DND-41 (cell line): ENCODE measurements at regions not wholly inside any gene's neighbourhood (a gene's known extent, or its start where the extent isn't known, plus 50 kb on each side); places are given as distances from the start of the nearest gene placed in this dataset.

Experiments
- ATAC-seq: fragments of 200-7000 bp; cut with Tn5 transposase; 3 replicates; pipeline ENCODE4 v1.9.1; 2021; ENCODE audit warnings: low read depth; ENCODE audit not compliant: insufficient read depth
- DNase-seq: peaks from one replicate; pipeline ENCODE4 v3.0.0-alpha.2; 2020
- H2AFZ ChIP-seq: 2 replicates; pipeline ENCODE4 v1.6.0; 2012; ENCODE audit warnings: low read depth, low read length
- H3K27ac ChIP-seq: 2 replicates; pipeline ENCODE4 v1.5.1; 2012; ENCODE audit warnings: low read length, inconsistent platforms
- H3K27me3 ChIP-seq: fragments of 200-600 bp; sonication (generic); 2 replicates; pipeline ENCODE4 v1.6.0; 2012; ENCODE audit warnings: low read length, mild to moderate bottlenecking, inconsistent platforms; ENCODE audit not compliant: insufficient read depth, poor library complexity
- H3K36me3 ChIP-seq: 2 replicates; pipeline ENCODE4 v1.5.1; 2012; ENCODE audit warnings: low read length, inconsistent platforms; ENCODE audit not compliant: insufficient read depth
- H3K4me1 ChIP-seq: 2 replicates; pipeline ENCODE4 v1.5.1; 2012; ENCODE audit warnings: mild to moderate bottlenecking, low read length; ENCODE audit not compliant: insufficient read depth
- H3K4me2 ChIP-seq: 2 replicates; pipeline ENCODE4 v1.6.0; 2012; ENCODE audit warnings: mild to moderate bottlenecking, moderate library complexity, low read length, inconsistent platforms; ENCODE audit not compliant: insufficient read depth
- H3K4me3 ChIP-seq, 2 experiments: fragments of 200-600 bp in 1 of 2; shearing (Covaris generic) in 1 of 2; 2 replicates each; pipeline ENCODE4 v1.5.1; 2012 to 2016; ENCODE audit warnings: inconsistent platforms in 2 of 2, low read length in 2 of 2, mild to moderate bottlenecking in 2 of 2, low read depth in 1 of 2, moderate library complexity in 1 of 2
- H3K79me2 ChIP-seq: 2 replicates; pipeline ENCODE4 v1.6.0; 2012; ENCODE audit warnings: low read length, inconsistent platforms; ENCODE audit not compliant: insufficient read depth
- H3K9ac ChIP-seq: 2 replicates; pipeline ENCODE4 v1.6.0; 2012; ENCODE audit warnings: low read depth, mild to moderate bottlenecking, inconsistent platforms, low read length, moderate library complexity
- H3K9me3 ChIP-seq: 2 replicates; pipeline ENCODE4 v1.5.1; 2012; ENCODE audit warnings: low read length, moderate library complexity, mild to moderate bottlenecking, inconsistent platforms; ENCODE audit not compliant: insufficient read depth, severe bottlenecking
- H4K20me1 ChIP-seq: 2 replicates; pipeline ENCODE4 v1.6.0; 2012; ENCODE audit warnings: low read length; ENCODE audit not compliant: insufficient read depth
- CTCF ChIP-seq: IDR thresholded peaks from 2 replicates; pipeline ENCODE4 v1.5.1; 2012; ENCODE audit warnings: borderline replicate concordance, low read length, moderate library complexity, mild to moderate bottlenecking; ENCODE audit not compliant: poor library complexity, severe bottlenecking; ENCODE audit errors: extremely low read depth
- EZH2 ChIP-seq: IDR thresholded peaks from 3 replicates; pipeline ENCODE4 v1.6.1; 2012; ENCODE audit warnings: borderline replicate concordance, low read depth, mild to moderate bottlenecking, moderate library complexity, low read length, inconsistent platforms; ENCODE audit not compliant: severe bottlenecking

GRCh38 chrX:88990882-88991582 lies 244.0 kb downstream of the CPXCR1 start:
- Histone ChIP-seq H3K9ac (no peak overlapping the region), H3K79me2 (no peaks in the 10 kb centered on the region), H3K9me3 (no peaks in the 10 kb centered on the region), H3K27ac (no peak overlapping the region), H3K27me3 (no peaks in the 10 kb centered on the region), H3K36me3 (no peaks in the 10 kb centered on the region), H4K20me1 (no peaks in the 10 kb centered on the region), H3K4me2 (no peak overlapping the region), H3K4me3 (no peak overlapping the region), H3K4me1 (no peaks in the 10 kb centered on the region), H2AFZ (no peak overlapping the region)
- no peak for TF ChIP-seq CTCF
- TF ChIP-seq EZH2, result no peak
- ATAC-seq, result no peak
- no peak for DNase-seq

- Histone ChIP-seq H3K79me2 (no peaks in the 10 kb centered on the region), H3K9me3 (no peaks in the 10 kb centered on the region), H3K4me3 (no peak overlapping the region), H3K9ac (no peak overlapping the region), H4K20me1 (no peaks in the 10 kb centered on the region), H3K36me3 (no peaks in the 10 kb centered on the region), H2AFZ (no peak overlapping the region), H3K4me2 (no peak overlapping the region), H3K4me1 (no peaks in the 10 kb centered on the region), H3K27me3 (no peaks in the 10 kb centered on the region), H3K27ac (no peak overlapping the region)
- TF ChIP-seq CTCF, result no peak
- no peak for TF ChIP-seq EZH2
- ATAC-seq, result no peak
- no peak for DNase-seq
Measured at GRCh38 chrX:88991583-88992132, 244.6 kb downstream of the CPXCR1 start.

- Histone ChIP-seq H3K4me3 (no peak overlapping the region), H3K27ac (no peak overlapping the region), H2AFZ (no peak overlapping the region), H3K4me2 (no peak overlapping the region), H4K20me1 (no peaks in the 10 kb centered on the region), H3K9me3 (no peaks in the 10 kb centered on the region), H3K4me1 (no peaks in the 10 kb centered on the region), H3K36me3 (no peaks in the 10 kb centered on the region), H3K9ac (no peak overlapping the region), H3K79me2 (no peaks in the 10 kb centered on the region), H3K27me3 (no peaks in the 10 kb centered on the region)
- DNase-seq, result no peak
- no peak for ATAC-seq
- TF ChIP-seq EZH2 (no peak), CTCF (no peak)
Measured at GRCh38 chrX:89021964-89022363, 274.9 kb downstream of the CPXCR1 start.
